Tibial artery (tissue), 4 donors: ENCODE measurements at regions not wholly inside any gene's neighbourhood (a gene's known extent, or its start where the extent isn't known, plus 50 kb on each side); places are given as distances from the start of the nearest gene placed in this dataset.

ENCODE experiments used
- DNase-seq, 2 donors: peaks; one replicate each; pipeline ENCODE4 v3.0.0-alpha.2; 2019
- H3K27ac ChIP-seq, 2 donors: fragments of 200-600 bp; sonication (generic) in 1 of 2; 1 replicate in 1 of 2; 2 replicates in 1 of 2; pipeline ENCODE4 v1.5.1; 2018 to 2019; ENCODE audit warnings: mild to moderate bottlenecking in 1 of 2
- H3K27me3 ChIP-seq, 2 donors: fragments of 200-600 bp; sonication (generic) in 1 of 2; one replicate each; pipeline versions ENCODE4 v1.5.1 to v1.6.0; 2016 to 2019
- H3K36me3 ChIP-seq, 3 donors: fragments of 200-600 bp; sonication (generic) in 2 of 3; one replicate each; pipeline ENCODE4 v1.5.1; 2016 to 2019; ENCODE audit warnings: mild to moderate bottlenecking in 2 of 3
- H3K4me1 ChIP-seq, 4 donors: fragments of 200-600 bp; sonication (generic) in 2 of 4; 1 replicate in 3 of 4; 2 replicates in 1 of 4; pipeline ENCODE4 v1.5.1; 2016 to 2019
- H3K4me3 ChIP-seq, 2 donors: fragments of 200-600 bp; sonication (generic) in 1 of 2; 1 replicate in 1 of 2; 2 replicates in 1 of 2; pipeline ENCODE4 v1.5.1; 2018 to 2019; ENCODE audit warnings: mild to moderate bottlenecking in 2 of 2
- H3K9me3 ChIP-seq, 3 donors: fragments of 200-600 bp; sonication (generic) in 1 of 3; one replicate each; pipeline ENCODE4 v1.5.1; 2016 to 2019
- CTCF ChIP-seq, 2 experiments: fragments of 200-600 bp in 1 of 2; fragments of 450-650 bp in 1 of 2; IDR thresholded peaks; one replicate each; pipeline ENCODE4 v1.5.1; 2017 to 2019; ENCODE audit warnings: antibody characterized with exemption in 2 of 2, mild to moderate bottlenecking in 1 of 2, moderate library complexity in 1 of 2
- intact Hi-C: fragments of 100-400 bp; cut with DNase I; formaldehyde crosslinking; loops from one replicate; pipeline ENCODE4 v1.15.0; 2023; ENCODE audit warnings: low total_unique reads

GRCh38 chr10:20618011-20618547 is 279.0 kb downstream of the NEBL start:
- H3K9me3 ChIP-seq, result no peaks in the 10 kb centered on the region
- no peak overlapping the region for H3K4me3 ChIP-seq
- TF ChIP-seq CTCF (IDR thresholded peaks at IDR 0.05), result no peak
- no peaks in the 10 kb centered on the region for H3K27me3 ChIP-seq
- intact Hi-C loops, result no loop called here
- no peak overlapping the region for H3K27ac ChIP-seq
- peaks cover 0 to 13% (median 0%) of the 10 kb centered on the region in 4 donors for H3K4me1 ChIP-seq
- DNase-seq, result no peak
- no peaks in the 10 kb centered on the region for H3K36me3 ChIP-seq

- H3K4me3 ChIP-seq, result no peak overlapping the region
- intact Hi-C loops, result no loop called here
Measured at GRCh38 chr10:20616918-20617810, 279.9 kb downstream of the NEBL start.

GRCh38 chr10:20616056-20616671 is 280.9 kb downstream of the NEBL start:
- H3K36me3 ChIP-seq, result no peaks in the 10 kb centered on the region
- no peak overlapping the region for H3K27ac ChIP-seq
- TF ChIP-seq CTCF (IDR thresholded peaks at IDR 0.05), result no peak
- intact Hi-C loops, result no loop called here
- H3K27me3 ChIP-seq, result no peaks in the 10 kb centered on the region
- no peaks in the 10 kb centered on the region for H3K4me1 ChIP-seq
- DNase-seq, result no peak
- H3K9me3 ChIP-seq, result no peaks in the 10 kb centered on the region
- H3K4me3 ChIP-seq, result no peak overlapping the region

More at GRCh38 chr10:20616918-20617810, 279.9 kb downstream of the NEBL start:
- no peaks in the 10 kb centered on the region for H3K9me3 ChIP-seq
- TF ChIP-seq CTCF (IDR thresholded peaks at IDR 0.05), result no peak
- DNase-seq, result no peak
- H3K36me3 ChIP-seq, result no peaks in the 10 kb centered on the region
- H3K27me3 ChIP-seq, result no peaks in the 10 kb centered on the region
- H3K27ac ChIP-seq, result no peak overlapping the region
- H3K4me1 ChIP-seq, result peaks cover 0 to 3% (median 0%) of the 10 kb centered on the region in 4 donors

- TF ChIP-seq CTCF (IDR thresholded peaks at IDR 0.05), result no peak
Measured at GRCh38 chr10:20615395-20615794, 281.7 kb downstream of the NEBL start.

GRCh38 chr10:20614911-20615310 is 282.2 kb downstream of the NEBL start:
- Histone ChIP-seq H3K36me3 (no peaks in the 10 kb centered on the region), H3K27me3 (no peaks in the 10 kb centered on the region), H3K4me1 (no peaks in the 10 kb centered on the region), H3K27ac (no peak overlapping the region), H3K4me3 (no peak overlapping the region), H3K9me3 (no peaks in the 10 kb centered on the region)
- no peak for TF ChIP-seq CTCF (IDR thresholded peaks at IDR 0.05)
- DNase-seq, result no peak
- intact Hi-C loops, result no loop called here

More at GRCh38 chr10:20615395-20615794, 281.7 kb downstream of the NEBL start:
- no peaks in the 10 kb centered on the region for H3K36me3 ChIP-seq
- H3K4me3 ChIP-seq, result no peak overlapping the region
- intact Hi-C loops, result no loop called here
- H3K27me3 ChIP-seq, result no peaks in the 10 kb centered on the region
- H3K9me3 ChIP-seq, result no peaks in the 10 kb centered on the region
- DNase-seq, result no peak
- H3K27ac ChIP-seq, result no peak overlapping the region
- no peaks in the 10 kb centered on the region for H3K4me1 ChIP-seq
